ENCODE measurements at regions not wholly inside any gene's neighbourhood (a gene's known extent, or its start where the extent isn't known, plus 50 kb on each side); places are given as distances from the start of the nearest gene placed in this dataset.

- no peaks in the 10 kb centered on the region for H3K36me3 ChIP-seq (ENCODE audit: control insufficient read depth, insufficient read depth, low read length)
- no peak overlapping the region for H3K4me3 ChIP-seq (ENCODE audit: insufficient read depth, low read depth, low read length, poor library complexity, severe bottlenecking)
- H3K27me3 ChIP-seq (replicated peaks; ENCODE audit: control insufficient read depth, insufficient read depth, low read length, poor library complexity, severe bottlenecking) = no peaks in the 10 kb centered on the region
- no peaks in the 10 kb centered on the region for H3K4me1 ChIP-seq (ENCODE audit: control insufficient read depth, insufficient read depth, low read length, poor library complexity, severe bottlenecking)
- DNase-seq = no peak
- no peak overlapping the region for H3K27ac ChIP-seq (ENCODE audit: insufficient read depth, low read length, poor library complexity, severe bottlenecking)
- H3K9me3 ChIP-seq (ENCODE audit: control insufficient read depth, low read length) = no peaks in the 10 kb centered on the region
Observed at GRCh38 chr10:128646956-128647355, 520.7 kb upstream of the MKI67 start.

- H3K27ac ChIP-seq (ENCODE audit: insufficient read depth, low read length, poor library complexity, severe bottlenecking) = no peak overlapping the region
- no peaks in the 10 kb centered on the region for H3K27me3 ChIP-seq (replicated peaks; ENCODE audit: control insufficient read depth, insufficient read depth, low read length, poor library complexity, severe bottlenecking)
- no peak for DNase-seq
- H3K4me1 ChIP-seq (ENCODE audit: control insufficient read depth, insufficient read depth, low read length, poor library complexity, severe bottlenecking) = no peaks in the 10 kb centered on the region
- H3K4me3 ChIP-seq (ENCODE audit: insufficient read depth, low read depth, low read length, poor library complexity, severe bottlenecking) = no peak overlapping the region
- no peaks in the 10 kb centered on the region for H3K9me3 ChIP-seq (ENCODE audit: control insufficient read depth, low read length)
- H3K36me3 ChIP-seq (ENCODE audit: control insufficient read depth, insufficient read depth, low read length) = no peaks in the 10 kb centered on the region
Observed at GRCh38 chr10:128657548-128657947, 531.3 kb upstream of the MKI67 start.

GRCh38 chr10:128660726-128661125, 534.5 kb upstream of the MKI67 start:
- Histone ChIP-seq H3K9me3 (ENCODE audit: control insufficient read depth, low read length) (no peaks in the 10 kb centered on the region), H3K27ac (ENCODE audit: insufficient read depth, low read length, poor library complexity, severe bottlenecking) (no peak overlapping the region), H3K36me3 (ENCODE audit: control insufficient read depth, insufficient read depth, low read length) (no peaks in the 10 kb centered on the region), H3K4me3 (ENCODE audit: insufficient read depth, low read depth, low read length, poor library complexity, severe bottlenecking) (no peak overlapping the region), H3K27me3 (replicated peaks; ENCODE audit: control insufficient read depth, insufficient read depth, low read length, poor library complexity, severe bottlenecking) (no peaks in the 10 kb centered on the region), H3K4me1 (ENCODE audit: control insufficient read depth, insufficient read depth, low read length, poor library complexity, severe bottlenecking) (no peaks in the 10 kb centered on the region)
- no peak for DNase-seq

- H3K4me3 ChIP-seq (ENCODE audit: insufficient read depth, low read depth, low read length, poor library complexity, severe bottlenecking) = no peak overlapping the region
- H3K9me3 ChIP-seq (ENCODE audit: control insufficient read depth, low read length) = no peaks in the 10 kb centered on the region
- H3K4me1 ChIP-seq (ENCODE audit: control insufficient read depth, insufficient read depth, low read length, poor library complexity, severe bottlenecking) = no peaks in the 10 kb centered on the region
- H3K27ac ChIP-seq (ENCODE audit: insufficient read depth, low read length, poor library complexity, severe bottlenecking) = no peak overlapping the region
- no peaks in the 10 kb centered on the region for H3K27me3 ChIP-seq (replicated peaks; ENCODE audit: control insufficient read depth, insufficient read depth, low read length, poor library complexity, severe bottlenecking)
- DNase-seq = no peak
- H3K36me3 ChIP-seq (ENCODE audit: control insufficient read depth, insufficient read depth, low read length) = no peaks in the 10 kb centered on the region
Observed at GRCh38 chr10:128661404-128662197, 535.4 kb upstream of the MKI67 start.

- DNase-seq = no peak
- Histone ChIP-seq H3K27ac (ENCODE audit: insufficient read depth, low read length, poor library complexity, severe bottlenecking) (no peak overlapping the region), H3K36me3 (ENCODE audit: control insufficient read depth, insufficient read depth, low read length) (no peaks in the 10 kb centered on the region), H3K27me3 (replicated peaks; ENCODE audit: control insufficient read depth, insufficient read depth, low read length, poor library complexity, severe bottlenecking) (no peaks in the 10 kb centered on the region), H3K9me3 (ENCODE audit: control insufficient read depth, low read length) (no peaks in the 10 kb centered on the region), H3K4me1 (ENCODE audit: control insufficient read depth, insufficient read depth, low read length, poor library complexity, severe bottlenecking) (no peaks in the 10 kb centered on the region), H3K4me3 (ENCODE audit: insufficient read depth, low read depth, low read length, poor library complexity, severe bottlenecking) (no peak overlapping the region)
Observed at GRCh38 chr10:128662520-128662919, 536.3 kb upstream of the MKI67 start.

- Histone ChIP-seq H3K27ac (ENCODE audit: insufficient read depth, low read length, poor library complexity, severe bottlenecking) (no peak overlapping the region), H3K9me3 (ENCODE audit: control insufficient read depth, low read length) (no peaks in the 10 kb centered on the region), H3K4me1 (ENCODE audit: control insufficient read depth, insufficient read depth, low read length, poor library complexity, severe bottlenecking) (no peaks in the 10 kb centered on the region), H3K36me3 (ENCODE audit: control insufficient read depth, insufficient read depth, low read length) (no peaks in the 10 kb centered on the region), H3K4me3 (ENCODE audit: insufficient read depth, low read depth, low read length, poor library complexity, severe bottlenecking) (no peak overlapping the region), H3K27me3 (replicated peaks; ENCODE audit: control insufficient read depth, insufficient read depth, low read length, poor library complexity, severe bottlenecking) (no peaks in the 10 kb centered on the region)
- DNase-seq = no peak
Observed at GRCh38 chr10:128664729-128665128, 538.5 kb upstream of the MKI67 start.

GRCh38 chr10:128675405-128675804, 549.2 kb upstream of the MKI67 start:
- no peaks in the 10 kb centered on the region for H3K36me3 ChIP-seq (ENCODE audit: control insufficient read depth, insufficient read depth, low read length)
- no peak overlapping the region for H3K27ac ChIP-seq (ENCODE audit: insufficient read depth, low read length, poor library complexity, severe bottlenecking)
- no peaks in the 10 kb centered on the region for H3K9me3 ChIP-seq (ENCODE audit: control insufficient read depth, low read length)
- H3K4me1 ChIP-seq (ENCODE audit: control insufficient read depth, insufficient read depth, low read length, poor library complexity, severe bottlenecking) = no peaks in the 10 kb centered on the region
- no peak for DNase-seq
- no peak overlapping the region for H3K4me3 ChIP-seq (ENCODE audit: insufficient read depth, low read depth, low read length, poor library complexity, severe bottlenecking)
- H3K27me3 ChIP-seq (replicated peaks; ENCODE audit: control insufficient read depth, insufficient read depth, low read length, poor library complexity, severe bottlenecking) = no peaks in the 10 kb centered on the region

GRCh38 chr10:128680116-128680515, 553.9 kb upstream of the MKI67 start:
- no peak for DNase-seq
- Histone ChIP-seq H3K36me3 (ENCODE audit: control insufficient read depth, insufficient read depth, low read length) (no peaks in the 10 kb centered on the region), H3K27me3 (replicated peaks; ENCODE audit: control insufficient read depth, insufficient read depth, low read length, poor library complexity, severe bottlenecking) (no peaks in the 10 kb centered on the region), H3K4me1 (ENCODE audit: control insufficient read depth, insufficient read depth, low read length, poor library complexity, severe bottlenecking) (no peaks in the 10 kb centered on the region), H3K9me3 (ENCODE audit: control insufficient read depth, low read length) (no peaks in the 10 kb centered on the region), H3K27ac (ENCODE audit: insufficient read depth, low read length, poor library complexity, severe bottlenecking) (no peak overlapping the region), H3K4me3 (ENCODE audit: insufficient read depth, low read depth, low read length, poor library complexity, severe bottlenecking) (no peak overlapping the region)

GRCh38 chr10:128684215-128684614, 558.0 kb upstream of the MKI67 start:
- H3K36me3 ChIP-seq (ENCODE audit: control insufficient read depth, insufficient read depth, low read length) = no peaks in the 10 kb centered on the region
- H3K27ac ChIP-seq (ENCODE audit: insufficient read depth, low read length, poor library complexity, severe bottlenecking) = no peak overlapping the region
- H3K4me3 ChIP-seq (ENCODE audit: insufficient read depth, low read depth, low read length, poor library complexity, severe bottlenecking) = no peak overlapping the region
- DNase-seq = no peak
- H3K4me1 ChIP-seq (ENCODE audit: control insufficient read depth, insufficient read depth, low read length, poor library complexity, severe bottlenecking) = no peaks in the 10 kb centered on the region
- no peaks in the 10 kb centered on the region for H3K27me3 ChIP-seq (replicated peaks; ENCODE audit: control insufficient read depth, insufficient read depth, low read length, poor library complexity, severe bottlenecking)
- H3K9me3 ChIP-seq (ENCODE audit: control insufficient read depth, low read length) = no peaks in the 10 kb centered on the region

GRCh38 chr10:128686630-128687278, 560.5 kb upstream of the MKI67 start:
- no peak overlapping the region for H3K4me3 ChIP-seq (ENCODE audit: insufficient read depth, low read depth, low read length, poor library complexity, severe bottlenecking)
- H3K4me1 ChIP-seq (ENCODE audit: control insufficient read depth, insufficient read depth, low read length, poor library complexity, severe bottlenecking) = no peaks in the 10 kb centered on the region
- no peaks in the 10 kb centered on the region for H3K9me3 ChIP-seq (ENCODE audit: control insufficient read depth, low read length)
- no peak for DNase-seq
- H3K27me3 ChIP-seq (replicated peaks; ENCODE audit: control insufficient read depth, insufficient read depth, low read length, poor library complexity, severe bottlenecking) = no peaks in the 10 kb centered on the region
- no peak overlapping the region for H3K27ac ChIP-seq (ENCODE audit: insufficient read depth, low read length, poor library complexity, severe bottlenecking)
- no peaks in the 10 kb centered on the region for H3K36me3 ChIP-seq (ENCODE audit: control insufficient read depth, insufficient read depth, low read length)
